K562 (cell line): ENCODE measurements at regions not wholly inside any gene's neighbourhood (a gene's known extent, or its start where the extent isn't known, plus 50 kb on each side); places are given as distances from the start of the nearest gene placed in this dataset.

Source experiments
- ATAC-seq: fragments of 200-7000 bp; cut with Tn5 transposase; 3 replicates; pipeline ENCODE4 v1.9.1; 2020; ENCODE audit warnings: moderate library complexity
- BruUV-seq: library from RNA; stranded (reverse); fragments of 400-500 nt; replicated peaks from 2 replicates; lab custom pipeline; 2021; lab: Mats Ljungman, UMichigan
- CTCF ChIA-PET: fragments of 300-600 bp; formaldehyde crosslinking; extraction: SDS; loops from one replicate; lab custom pipeline; 2021; ENCODE audit warnings: low intra/inter-chr PET ratio; lab: Yijun Ruan, JAX
- POLR2A ChIA-PET: fragments of 300-600, 350-650 bp; sonication (Branson Sonifier 250); formaldehyde crosslinking; extraction: SDS; loops from one replicate; lab custom pipeline; 2021; ENCODE audit warnings: antibody characterized with exemption, inconsistent platforms; lab: Yijun Ruan, JAX
- DNase-seq, 4 experiments: peaks; one replicate each; pipeline versions ENCODE4 v3.0.0 to v3.0.0-alpha.2; 2011 to 2018; ENCODE audit warnings: low spot score in 3 of 4, mixed read lengths in 3 of 4; ENCODE audit errors: extremely low read depth in 1 of 4
- FAIRE-seq: peaks from 2 replicates; lab custom pipeline; 2011; peaks lifted over from hg19 to GRCh38; lab: Jason Lieb, UNC
- H2AFZ ChIP-seq: 2 replicates; pipeline ENCODE4 v1.6.0; 2011; ENCODE audit warnings: low read depth, low read length, control low read depth, inconsistent platforms
- H3K27ac ChIP-seq: fragments of 200-600 bp; 3 replicates; pipeline ENCODE4 v1.8.0; 2011; ENCODE audit warnings: low read depth, mild to moderate bottlenecking, control low read depth, inconsistent platforms, low read length, moderate library complexity, mixed read lengths; ENCODE audit errors: extremely low read depth
- H3K27me3 ChIP-seq, 2 experiments: fragments of 300-600 bp in 1 of 2; 2 replicates in 1 of 2; 3 replicates in 1 of 2; pipeline versions ENCODE4 v1.6.0 to v1.8.0; 2011; ENCODE audit warnings: inconsistent platforms in 2 of 2, low read length in 2 of 2, mild to moderate bottlenecking in 1 of 2, mixed read lengths in 1 of 2, moderate library complexity in 1 of 2; ENCODE audit not compliant: control insufficient read depth in 2 of 2, insufficient read depth in 2 of 2
- H3K36me3 ChIP-seq: fragments of 300-600 bp; 3 replicates; pipeline ENCODE4 v1.8.0; 2011; ENCODE audit warnings: mild to moderate bottlenecking, low read length, inconsistent platforms; ENCODE audit not compliant: control insufficient read depth, insufficient read depth
- H3K4me1 ChIP-seq, 2 experiments: fragments of 200-600 bp in 1 of 2; replicated peaks in 1 of 2; 2 replicates in 1 of 2; 3 replicates in 1 of 2; pipeline versions ENCODE4 v1.5.1 to v1.8.0; 2011; ENCODE audit warnings: inconsistent platforms in 2 of 2, low read length in 2 of 2, mild to moderate bottlenecking in 1 of 2, mixed read lengths in 1 of 2, moderate library complexity in 1 of 2; ENCODE audit not compliant: control insufficient read depth in 2 of 2, insufficient read depth in 2 of 2
- H3K4me2 ChIP-seq: 2 replicates; pipeline ENCODE4 v1.6.1; 2011; ENCODE audit warnings: low read length, control low read depth, inconsistent platforms, mixed read lengths; ENCODE audit not compliant: insufficient read depth
- H3K4me3 ChIP-seq: fragments of 200-600 bp; sonication (generic), shearing (Covaris generic); 2 replicates; pipeline ENCODE4 v1.5.1; 2016; ENCODE audit warnings: control low read depth, inconsistent platforms
- H3K79me2 ChIP-seq: fragments of 200-600 bp; 3 replicates; pipeline ENCODE4 v1.8.0; 2011; ENCODE audit warnings: low read length, inconsistent platforms; ENCODE audit not compliant: control insufficient read depth, insufficient read depth
- H3K9ac ChIP-seq, 2 experiments: 2 replicates each; pipeline versions ENCODE4 v1.6.0 to v1.6.1; 2011; ENCODE audit warnings: low read depth in 2 of 2, low read length in 2 of 2, control low read depth in 1 of 2, inconsistent platforms in 1 of 2, mild to moderate bottlenecking in 1 of 2, mixed read lengths in 1 of 2; ENCODE audit not compliant: insufficient read depth in 1 of 2
- H3K9me1 ChIP-seq: one replicate; pipeline ENCODE4 v1.6.0; 2011; ENCODE audit warnings: inconsistent platforms, mild to moderate bottlenecking, low read length, moderate library complexity; ENCODE audit not compliant: control insufficient read depth, insufficient read depth
- H3K9me3 ChIP-seq: replicated peaks from 2 replicates; pipeline ENCODE4 v1.5.1; 2011; ENCODE audit warnings: low read depth, low read length, inconsistent platforms; ENCODE audit not compliant: control insufficient read depth, insufficient read depth
- H4K20me1 ChIP-seq: replicated peaks from 2 replicates; pipeline ENCODE4 v1.6.1; 2011; ENCODE audit warnings: low read length, inconsistent platforms, mixed read lengths; ENCODE audit not compliant: control insufficient read depth, insufficient read depth
- BRD4 ChIP-seq: fragments of 200-600 bp; sonication (generic); IDR thresholded peaks from 2 replicates; pipeline ENCODE4 v1.6.1; 2017; ENCODE audit warnings: inconsistent platforms
- CLOCK ChIP-seq: fragments of 250-450 bp; sonication (Bioruptor Pico); IDR thresholded peaks from 2 replicates; pipeline ENCODE4 v1.4.0; 2020; ENCODE audit warnings: mild to moderate bottlenecking, moderate library complexity, borderline replicate concordance
- E4F1 ChIP-seq: fragments of 250-450 bp; sonication (Bioruptor Pico); IDR thresholded peaks from 2 replicates; pipeline ENCODE4 v1.5.0; 2021; ENCODE audit warnings: mild to moderate bottlenecking, borderline replicate concordance
- ESRRB ChIP-seq: fragments of 250-450 bp; sonication (Bioruptor Pico); IDR thresholded peaks from 2 replicates; pipeline ENCODE4 v1.5.0; 2020; ENCODE audit warnings: mild to moderate bottlenecking, moderate library complexity, borderline replicate concordance
- ETV6 ChIP-seq, 3 experiments: fragments of 150-350 bp in 1 of 3; sonication (generic) in 1 of 3; formaldehyde crosslinking in 1 of 3; IDR thresholded peaks; 2 replicates each; pipeline versions ENCODE4 v1.6.1 to v1.8.0; 2014 to 2022; ENCODE audit warnings: borderline replicate concordance in 2 of 3, low read depth in 2 of 3, antibody characterized with exemption in 1 of 3, low read length in 1 of 3, mild to moderate bottlenecking in 1 of 3, missing genetic modification reagents in 1 of 3
- HSF4 ChIP-seq: fragments of 250-450 bp; sonication (Bioruptor Pico); IDR thresholded peaks from 2 replicates; pipeline ENCODE4 v2.1.2; 2022; ENCODE audit warnings: mild to moderate bottlenecking, moderate library complexity, borderline replicate concordance
- REST ChIP-seq, 2 experiments: fragments of 450-650 bp; formaldehyde crosslinking in 1 of 2; IDR thresholded peaks; 2 replicates each; pipeline versions ENCODE4 v1.4.0 to v1.6.1; 2014 to 2020; ENCODE audit warnings: mild to moderate bottlenecking in 2 of 2, borderline replicate concordance in 1 of 2, low read depth in 1 of 2
- TAF9B ChIP-seq: fragments of 450-650 bp; IDR thresholded peaks from 2 replicates; pipeline ENCODE4 v1.6.1; 2018; ENCODE audit warnings: mild to moderate bottlenecking; ENCODE audit not compliant: partially characterized antibody
- WGBS: fragments of 100-300 bp; shearing (Covaris generic); methylation state at CpG from one replicate; pipeline ENCODE4 v1.1.6; 2016; ENCODE audit warnings: low coverage, mixed read lengths; ENCODE audit not compliant: insufficient coverage; ENCODE audit errors: missing lambda C conversion rate; 5-methylcytosine and 5-hydroxymethylcytosine counted together
- in situ Hi-C: fragments of 300-500 bp; cut with MboI; formaldehyde crosslinking; loops from 4 replicates; pipeline ENCODE4 v1.15.0; 2018; ENCODE audit warnings: inconsistent platforms, mixed read lengths
- intact Hi-C: fragments of 100-400 bp; cut with micrococcal nuclease; formaldehyde crosslinking; loops from 2 replicates; pipeline ENCODE4 v1.14.2; 2022

- H3K4me1 ChIP-seq = no peaks in the 10 kb centered on the region
- POLR2A ChIA-PET = interaction anchor here (0.7 kb wide), 1 partner anchor 422 kb away, joined by 3 read pairs; no protein-coding TSS in a partner anchor
- no peak overlapping the region for H3K4me3 ChIP-seq
- no peaks in the 10 kb centered on the region for H3K9me1 ChIP-seq
- WGBS = 0% methylated on average over 1 of the region's 1 CpG
- CTCF ChIA-PET = no interaction called here
- no TSS peak for BruUV-seq
- intact Hi-C loops = no loop called here
- in situ Hi-C loops = no loop called here
- ATAC-seq = no peak
- no peak for DNase-seq
- no peaks in the 10 kb centered on the region for H3K27me3 ChIP-seq
- H3K9ac ChIP-seq = no peak overlapping the region
- no peak overlapping the region for H3K4me2 ChIP-seq
- H3K36me3 ChIP-seq = no peaks in the 10 kb centered on the region
- H4K20me1 ChIP-seq = no peaks in the 10 kb centered on the region
- H3K79me2 ChIP-seq = no peaks in the 10 kb centered on the region
- no peaks in the 10 kb centered on the region for H3K9me3 ChIP-seq
- H3K27ac ChIP-seq = no peak overlapping the region
- no peak for FAIRE-seq
- no peak overlapping the region for H2AFZ ChIP-seq
- TF ChIP-seq CLOCK (CRISPR knock-in tag) (no peak), ESRRB (CRISPR knock-in tag) (no peak), ETV6 (IDR thresholded peaks at IDR 0.05; ENCODE audit: borderline replicate concordance in 1 of 2, low read depth in 2 of 2, low read length in 1 of 2) (no peak), ETV6 (CRISPR knock-in tag; IDR thresholded peaks at IDR 0.05; ENCODE audit: borderline replicate concordance) (no peak), E4F1 (no peak), HSF4 (CRISPR knock-in tag) (no peak), BRD4 (no peak), TAF9B (no peak), REST (IDR thresholded peaks at IDR 0.05; ENCODE audit: borderline replicate concordance) (no peak), REST (CRISPR knock-in tag; IDR thresholded peaks at IDR 0.05; ENCODE audit: low read depth) (no peak)
Observed at GRCh38 chr1:83027511-83027910, 971.4 kb downstream of the TTLL7 start.
